ENCODE measurements at regions not wholly inside any gene's neighbourhood (a gene's known extent, or its start where the extent isn't known, plus 50 kb on each side); places are given as distances from the start of the nearest gene placed in this dataset.

GRCh38 chr15:96560246-96560895, 229.9 kb downstream of the NR2F2 start:
- H3K4me3 ChIP-seq (ENCODE audit: control insufficient read depth, low read depth, low read length): no peak overlapping the region
- no peak for TF ChIP-seq CTCF (IDR thresholded peaks at IDR 0.05; ENCODE audit: control insufficient read depth, insufficient read depth, low read depth, low read length, missing control alignments)
- DNase-seq (ENCODE audit: low read depth): no peak

- DNase-seq (ENCODE audit: low read depth): no peak
- TF ChIP-seq CTCF (IDR thresholded peaks at IDR 0.05; ENCODE audit: control insufficient read depth, insufficient read depth, low read depth, low read length, missing control alignments): no peak
- H3K4me3 ChIP-seq (ENCODE audit: control insufficient read depth, low read depth, low read length): no peak overlapping the region
Measured at GRCh38 chr15:96561593-96561992, 231.1 kb downstream of the NR2F2 start.

GRCh38 chr15:96564546-96564945, 234.0 kb downstream of the NR2F2 start:
- TF ChIP-seq CTCF (IDR thresholded peaks at IDR 0.05; ENCODE audit: control insufficient read depth, insufficient read depth, low read depth, low read length, missing control alignments): no peak
- H3K4me3 ChIP-seq (ENCODE audit: control insufficient read depth, low read depth, low read length): no peak overlapping the region
- no peak for DNase-seq (ENCODE audit: low read depth)

- no peak overlapping the region for H3K4me3 ChIP-seq (ENCODE audit: control insufficient read depth, low read depth, low read length)
- TF ChIP-seq CTCF (IDR thresholded peaks at IDR 0.05; ENCODE audit: control insufficient read depth, insufficient read depth, low read depth, low read length, missing control alignments): no peak
- DNase-seq (ENCODE audit: low read depth): no peak
Measured at GRCh38 chr15:96565266-96565665, 234.8 kb downstream of the NR2F2 start.

- no peak for TF ChIP-seq CTCF (IDR thresholded peaks at IDR 0.05; ENCODE audit: control insufficient read depth, insufficient read depth, low read depth, low read length, missing control alignments)
- DNase-seq (ENCODE audit: low read depth): no peak
- no peak overlapping the region for H3K4me3 ChIP-seq (ENCODE audit: control insufficient read depth, low read depth, low read length)
Measured at GRCh38 chr15:96574782-96575181, 244.3 kb downstream of the NR2F2 start.

GRCh38 chr15:96576596-96576995, 246.1 kb downstream of the NR2F2 start:
- no peak for TF ChIP-seq CTCF (IDR thresholded peaks at IDR 0.05; ENCODE audit: control insufficient read depth, insufficient read depth, low read depth, low read length, missing control alignments)
- DNase-seq (ENCODE audit: low read depth): no peak
- H3K4me3 ChIP-seq (ENCODE audit: control insufficient read depth, low read depth, low read length): no peak overlapping the region

Data from AG09309 (cell line).